BE2C (cell line): ENCODE measurements at regions not wholly inside any gene's neighbourhood (a gene's known extent, or its start where the extent isn't known, plus 50 kb on each side); places are given as distances from the start of the nearest gene placed in this dataset.

Experiments
- DNase-seq: peaks from one replicate; pipeline ENCODE4 v3.0.0-alpha.2; 2020
- H3K27me3 ChIP-seq: fragments of 250-450 bp; sonication (Bioruptor Pico); 2 replicates; pipeline ENCODE4 v1.5.1; 2020; ENCODE audit warnings: mild to moderate bottlenecking
- H3K36me3 ChIP-seq: fragments of 250-450 bp; sonication (Bioruptor Pico); 2 replicates; pipeline ENCODE4 v1.5.1; 2020; ENCODE audit warnings: mild to moderate bottlenecking
- H3K4me1 ChIP-seq: fragments of 250-450 bp; sonication (Bioruptor Pico); 2 replicates; pipeline ENCODE4 v1.5.1; 2020
- H3K4me3 ChIP-seq: 2 replicates; pipeline ENCODE4 v1.5.1; 2011; ENCODE audit warnings: low read depth, low read length
- H3K9me3 ChIP-seq: fragments of 250-450 bp; sonication (Bioruptor Pico); 2 replicates; pipeline ENCODE4 v1.5.1; 2020
- TF ChIP-seq, protein P1 (sequence below): IDR thresholded peaks from 2 replicates; pipeline ENCODE4 v1.5.1; 2012; ENCODE audit warnings: mild to moderate bottlenecking, low read depth, low read length

- no peak overlapping the region for H3K4me3 ChIP-seq
- H3K4me1 ChIP-seq = no peaks in the 10 kb centered on the region
- TF ChIP-seq, protein P1, sequence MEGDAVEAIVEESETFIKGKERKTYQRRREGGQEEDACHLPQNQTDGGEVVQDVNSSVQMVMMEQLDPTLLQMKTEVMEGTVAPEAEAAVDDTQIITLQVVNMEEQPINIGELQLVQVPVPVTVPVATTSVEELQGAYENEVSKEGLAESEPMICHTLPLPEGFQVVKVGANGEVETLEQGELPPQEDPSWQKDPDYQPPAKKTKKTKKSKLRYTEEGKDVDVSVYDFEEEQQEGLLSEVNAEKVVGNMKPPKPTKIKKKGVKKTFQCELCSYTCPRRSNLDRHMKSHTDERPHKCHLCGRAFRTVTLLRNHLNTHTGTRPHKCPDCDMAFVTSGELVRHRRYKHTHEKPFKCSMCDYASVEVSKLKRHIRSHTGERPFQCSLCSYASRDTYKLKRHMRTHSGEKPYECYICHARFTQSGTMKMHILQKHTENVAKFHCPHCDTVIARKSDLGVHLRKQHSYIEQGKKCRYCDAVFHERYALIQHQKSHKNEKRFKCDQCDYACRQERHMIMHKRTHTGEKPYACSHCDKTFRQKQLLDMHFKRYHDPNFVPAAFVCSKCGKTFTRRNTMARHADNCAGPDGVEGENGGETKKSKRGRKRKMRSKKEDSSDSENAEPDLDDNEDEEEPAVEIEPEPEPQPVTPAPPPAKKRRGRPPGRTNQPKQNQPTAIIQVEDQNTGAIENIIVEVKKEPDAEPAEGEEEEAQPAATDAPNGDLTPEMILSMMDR = no peak
- DNase-seq = no peak
- no peaks in the 10 kb centered on the region for H3K27me3 ChIP-seq
- H3K9me3 ChIP-seq = no peaks in the 10 kb centered on the region; the same call in 1 of the 2 replicates
- H3K36me3 ChIP-seq = no peaks in the 10 kb centered on the region
Observed at GRCh38 chr6:141996823-141997222, 135.9 kb upstream of the GJE1 start.

- DNase-seq = no peak
- Histone ChIP-seq H3K36me3 (no peaks in the 10 kb centered on the region), H3K9me3 (no peaks in the 10 kb centered on the region; the same call in 1 of the 2 replicates), H3K4me1 (no peaks in the 10 kb centered on the region), H3K4me3 (no peak overlapping the region), H3K27me3 (no peaks in the 10 kb centered on the region)
- TF ChIP-seq, protein P1 = no peak
Observed at GRCh38 chr6:141992109-141992508, 140.6 kb upstream of the GJE1 start.

- Histone ChIP-seq H3K27me3 (no peaks in the 10 kb centered on the region), H3K4me1 (no peaks in the 10 kb centered on the region), H3K36me3 (no peaks in the 10 kb centered on the region), H3K4me3 (no peak overlapping the region), H3K9me3 (no peaks in the 10 kb centered on the region; the same call in 1 of the 2 replicates)
- no peak for DNase-seq
- TF ChIP-seq, protein P1 = no peak
Observed at GRCh38 chr6:141990840-141991239, 141.9 kb upstream of the GJE1 start.

GRCh38 chr6:141989706-141989959 is 143.1 kb upstream of the GJE1 start:
- no peaks in the 10 kb centered on the region for H3K4me1 ChIP-seq
- no peak for DNase-seq
- H3K36me3 ChIP-seq = no peaks in the 10 kb centered on the region
- H3K4me3 ChIP-seq = no peak overlapping the region
- H3K27me3 ChIP-seq = no peaks in the 10 kb centered on the region
- TF ChIP-seq, protein P1 = no peak
- no peaks in the 10 kb centered on the region for H3K9me3 ChIP-seq

- Histone ChIP-seq H3K4me1 (no peaks in the 10 kb centered on the region), H3K36me3 (no peaks in the 10 kb centered on the region), H3K9me3 (no peaks in the 10 kb centered on the region), H3K4me3 (no peak overlapping the region), H3K27me3 (no peaks in the 10 kb centered on the region)
- TF ChIP-seq, protein P1 = peak; percentile 63
- DNase-seq = no peak
Observed at GRCh38 chr6:141988954-141989705, 143.6 kb upstream of the GJE1 start.

- Histone ChIP-seq H3K4me1 (no peaks in the 10 kb centered on the region), H3K4me3 (no peak overlapping the region), H3K36me3 (no peaks in the 10 kb centered on the region), H3K9me3 (no peaks in the 10 kb centered on the region), H3K27me3 (no peaks in the 10 kb centered on the region)
- no peak for DNase-seq
- TF ChIP-seq, protein P1 = no peak
Observed at GRCh38 chr6:141988327-141988726, 144.4 kb upstream of the GJE1 start.
